ENCODE measurements at regions not wholly inside any gene's neighbourhood (a gene's known extent, or its start where the extent isn't known, plus 50 kb on each side); places are given as distances from the start of the nearest gene placed in this dataset.

- no peak for DNase-seq (ENCODE audit: low read depth)
- H3K4me3 ChIP-seq (ENCODE audit: low read depth, low read length) = no peak overlapping the region
- TF ChIP-seq CTCF (conservative IDR thresholded peaks at IDR 0.05; ENCODE audit: low read depth, low read length) = no peak
These were observed 303.7 kb downstream of the LRIG3 start for GRCh38 chr12:58616618-58617017.

- DNase-seq (ENCODE audit: low read depth) = no peak
- H3K4me3 ChIP-seq (ENCODE audit: low read depth, low read length) = no peak overlapping the region
- no peak for TF ChIP-seq CTCF (conservative IDR thresholded peaks at IDR 0.05; ENCODE audit: low read depth, low read length)
These were observed 299.2 kb downstream of the LRIG3 start for GRCh38 chr12:58621126-58621525.

- DNase-seq (ENCODE audit: low read depth) = peak; percentile 50
- H3K4me3 ChIP-seq (ENCODE audit: low read depth, low read length) = no peak overlapping the region
- TF ChIP-seq CTCF (conservative IDR thresholded peaks at IDR 0.05; ENCODE audit: low read depth, low read length) = no peak
These were observed 290.9 kb downstream of the LRIG3 start for GRCh38 chr12:58629376-58629775.

GRCh38 chr12:58633479-58633878 is 286.8 kb downstream of the LRIG3 start:
- TF ChIP-seq CTCF (conservative IDR thresholded peaks at IDR 0.05; ENCODE audit: low read depth, low read length) = no peak
- no peak overlapping the region for H3K4me3 ChIP-seq (ENCODE audit: low read depth, low read length)
- peak; percentile 57 for DNase-seq (ENCODE audit: low read depth)

GRCh38 chr12:58639318-58639934 is 280.9 kb downstream of the LRIG3 start:
- no peak for TF ChIP-seq CTCF (conservative IDR thresholded peaks at IDR 0.05; ENCODE audit: low read depth, low read length)
- no peak overlapping the region for H3K4me3 ChIP-seq (ENCODE audit: low read depth, low read length)
- DNase-seq (ENCODE audit: low read depth) = peak; percentile 14

- no peak for TF ChIP-seq CTCF (conservative IDR thresholded peaks at IDR 0.05; ENCODE audit: low read depth, low read length)
These were observed 280.0 kb downstream of the LRIG3 start for GRCh38 chr12:58640314-58640713.

GRCh38 chr12:58645946-58646345 is 274.4 kb downstream of the LRIG3 start:
- H3K4me3 ChIP-seq (ENCODE audit: low read depth, low read length) = no peak overlapping the region
- TF ChIP-seq CTCF (conservative IDR thresholded peaks at IDR 0.05; ENCODE audit: low read depth, low read length) = no peak
- DNase-seq (ENCODE audit: low read depth) = no peak

More at GRCh38 chr12:58640314-58640713, 280.0 kb downstream of the LRIG3 start:
- H3K4me3 ChIP-seq (ENCODE audit: low read depth, low read length) = no peak overlapping the region
- DNase-seq (ENCODE audit: low read depth) = peak; percentile 25
